GM23338 (cell line): ENCODE measurements at regions not wholly inside any gene's neighbourhood (a gene's known extent, or its start where the extent isn't known, plus 50 kb on each side); places are given as distances from the start of the nearest gene placed in this dataset.

Source experiments
- ATAC-seq: fragments of 200-7000 bp; cut with Tn5 transposase; 3 replicates; pipeline ENCODE4 v1.9.1; 2020
- DNase-seq: peaks from one replicate; pipeline ENCODE4 v3.0.0-alpha.2; 2015; ENCODE audit warnings: low spot score
- H2AFZ ChIP-seq: fragments of 200-600 bp; sonication (generic); 2 replicates; pipeline ENCODE4 v1.8.0; 2016; ENCODE audit warnings: antibody characterized with exemption, mild to moderate bottlenecking, moderate library complexity
- H3F3A ChIP-seq: fragments of 200-600 bp; sonication (generic); replicated peaks from 2 replicates; pipeline ENCODE4 v1.8.0; 2017; ENCODE audit warnings: antibody characterized with exemption, mixed run types, low read depth
- H3K27ac ChIP-seq: fragments of 200-600 bp; sonication (generic); 2 replicates; pipeline ENCODE4 v1.6.1; 2016; ENCODE audit warnings: low read depth
- H3K27me3 ChIP-seq: fragments of 200-600 bp; sonication (generic); 2 replicates; pipeline ENCODE4 v1.8.0; 2016; ENCODE audit warnings: mild to moderate bottlenecking, mixed run types, moderate library complexity; ENCODE audit not compliant: insufficient read depth
- H3K36me3 ChIP-seq: fragments of 200-600 bp; sonication (generic); 2 replicates; pipeline ENCODE4 v1.8.0; 2016; ENCODE audit warnings: mild to moderate bottlenecking; ENCODE audit not compliant: insufficient read depth
- H3K4me1 ChIP-seq: fragments of 200-600 bp; sonication (generic); 2 replicates; pipeline ENCODE4 v1.8.0; 2016; ENCODE audit warnings: mild to moderate bottlenecking, moderate library complexity; ENCODE audit not compliant: insufficient read depth
- H3K4me2 ChIP-seq: fragments of 200-600 bp; sonication (generic); 2 replicates; pipeline ENCODE4 v1.7.1; 2017; ENCODE audit warnings: mixed run types
- H3K4me3 ChIP-seq: fragments of 200-600 bp; sonication (generic); 2 replicates; pipeline ENCODE4 v1.6.1; 2016; ENCODE audit warnings: mixed run types
- H3K79me2 ChIP-seq: fragments of 200-600 bp; sonication (generic); replicated peaks from 2 replicates; pipeline ENCODE4 v1.8.0; 2017; ENCODE audit warnings: mild to moderate bottlenecking; ENCODE audit not compliant: insufficient read depth
- H3K9me2 ChIP-seq: fragments of 200-600 bp; sonication (generic); 2 replicates; pipeline ENCODE4 v1.8.0; 2017; ENCODE audit not compliant: insufficient read depth
- H4K20me1 ChIP-seq: fragments of 200-600 bp; sonication (generic); replicated peaks from 2 replicates; pipeline ENCODE4 v1.8.0; 2017; ENCODE audit warnings: mild to moderate bottlenecking; ENCODE audit not compliant: insufficient read depth
- H3K27ac Mint-ChIP-seq: 2 replicates; pipeline ENCODE4 v1.8.0; 2020; ENCODE audit warnings: inconsistent platforms, mild to moderate bottlenecking, moderate library complexity, mixed read lengths
- H3K27me3 Mint-ChIP-seq: 3 replicates; pipeline ENCODE4 v1.8.0; 2022; ENCODE audit warnings: low read depth, mild to moderate bottlenecking, moderate library complexity, mixed read lengths, inconsistent platforms; ENCODE audit not compliant: insufficient read depth, poor library complexity
- H3K36me3 Mint-ChIP-seq: 3 replicates; pipeline ENCODE4 v1.8.0; 2021; ENCODE audit warnings: low read depth, mild to moderate bottlenecking, inconsistent platforms, moderate library complexity, mixed read lengths
- H3K4me1 Mint-ChIP-seq: 3 replicates; pipeline ENCODE4 v1.8.0; 2020; ENCODE audit warnings: mild to moderate bottlenecking, inconsistent platforms, mixed read lengths
- H3K4me3 Mint-ChIP-seq: 3 replicates; pipeline ENCODE4 v1.8.0; 2021; ENCODE audit warnings: moderate library complexity, mild to moderate bottlenecking, inconsistent platforms, mixed read lengths
- H3K9me3 Mint-ChIP-seq: 3 replicates; pipeline ENCODE4 v1.8.0; 2020; ENCODE audit warnings: moderate library complexity, mild to moderate bottlenecking, inconsistent platforms, mixed read lengths
- EZH2 ChIP-seq: fragments of 200-600 bp; sonication (generic); IDR thresholded peaks from one replicate; pipeline ENCODE4 v1.8.0; 2017; ENCODE audit warnings: antibody characterized with exemption, mild to moderate bottlenecking, low read depth; ENCODE audit not compliant: unreplicated experiment
- EZH2phosphoT487 ChIP-seq: fragments of 200-600 bp; sonication (generic); IDR thresholded peaks from one replicate; pipeline ENCODE4 v1.8.1; 2018; ENCODE audit warnings: antibody characterized with exemption; ENCODE audit not compliant: unreplicated experiment
- NANOG ChIP-seq: IDR thresholded peaks from 2 replicates; pipeline ENCODE4 v1.6.1; 2016; ENCODE audit warnings: antibody characterized with exemption, borderline replicate concordance
- STAT1 ChIP-seq: IDR thresholded peaks from one replicate; pipeline ENCODE4 v1.6.1; 2016; ENCODE audit warnings: antibody characterized with exemption; ENCODE audit not compliant: unreplicated experiment
- ZNF331 ChIP-seq: fragments of 250-450 bp; sonication (Bioruptor Pico); IDR thresholded peaks from 2 replicates; pipeline ENCODE4 v1.5.0; 2020; ENCODE audit warnings: low read depth, mild to moderate bottlenecking, moderate library complexity
- TF ChIP-seq, protein P1 (sequence below): IDR thresholded peaks from 2 replicates; pipeline ENCODE4 v1.6.1; 2016; ENCODE audit warnings: antibody characterized with exemption
- TF ChIP-seq, protein P2 (sequence below), 2 experiments: fragments of 200-600 bp in 1 of 2; sonication (generic) in 1 of 2; conservative IDR thresholded peaks; 2 replicates each; pipeline versions ENCODE4 v1.5.1 to v1.6.1; 2016 to 2017; ENCODE audit warnings: antibody characterized with exemption in 2 of 2, low read depth in 2 of 2, mild to moderate bottlenecking in 2 of 2, moderate library complexity in 1 of 2
- TF ChIP-seq, protein P3 (sequence below): IDR thresholded peaks from one replicate; pipeline ENCODE4 v1.6.1; 2018; ENCODE audit warnings: antibody characterized with exemption; ENCODE audit not compliant: unreplicated experiment

DNA sequence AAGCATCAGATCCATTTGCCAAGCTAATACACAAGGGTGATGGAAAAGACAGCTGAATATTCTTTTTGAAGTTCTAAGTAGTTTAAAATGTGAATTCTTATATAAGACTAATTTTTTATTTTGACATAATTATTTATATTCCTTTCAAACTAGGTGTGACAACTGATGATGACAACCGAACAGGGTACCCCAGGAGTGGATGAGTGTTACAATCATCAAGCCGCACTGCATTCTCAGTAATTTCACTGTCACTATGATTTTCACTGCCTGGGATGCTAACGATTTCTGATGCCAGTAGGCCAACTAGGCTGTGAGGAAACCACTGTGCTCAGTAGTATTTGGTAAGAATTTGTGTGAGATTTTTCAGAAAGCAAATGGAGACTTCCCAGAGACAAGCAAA, 317.5 kb downstream of the ARAP2 start:
- Mint-ChIP-seq H3K36me3 (no peaks in the 10 kb centered on the region), H3K27me3 (no peaks in the 10 kb centered on the region), H3K9me3 (no peaks in the 10 kb centered on the region), H3K4me1 (no peaks in the 10 kb centered on the region), H3K4me3 (no peak overlapping the region), H3K27ac (no peak overlapping the region)
- Histone ChIP-seq H3F3A (no peaks in the 10 kb centered on the region), H3K4me1 (no peaks in the 10 kb centered on the region), H3K27me3 (no peaks in the 10 kb centered on the region), H3K9me2 (no peaks in the 10 kb centered on the region), H2AFZ (no peak overlapping the region), H3K36me3 (0 out of 2 replicates have a peak, but pooled peaks cover 3% of the 10 kb centered on the region), H3K27ac (no peak overlapping the region), H3K79me2 (no peaks in the 10 kb centered on the region), H4K20me1 (no peaks in the 10 kb centered on the region), H3K4me2 (no peak overlapping the region), H3K4me3 (no peak overlapping the region)
- DNase-seq (no peak), ATAC-seq (no peak)
- TF ChIP-seq, protein P1, sequence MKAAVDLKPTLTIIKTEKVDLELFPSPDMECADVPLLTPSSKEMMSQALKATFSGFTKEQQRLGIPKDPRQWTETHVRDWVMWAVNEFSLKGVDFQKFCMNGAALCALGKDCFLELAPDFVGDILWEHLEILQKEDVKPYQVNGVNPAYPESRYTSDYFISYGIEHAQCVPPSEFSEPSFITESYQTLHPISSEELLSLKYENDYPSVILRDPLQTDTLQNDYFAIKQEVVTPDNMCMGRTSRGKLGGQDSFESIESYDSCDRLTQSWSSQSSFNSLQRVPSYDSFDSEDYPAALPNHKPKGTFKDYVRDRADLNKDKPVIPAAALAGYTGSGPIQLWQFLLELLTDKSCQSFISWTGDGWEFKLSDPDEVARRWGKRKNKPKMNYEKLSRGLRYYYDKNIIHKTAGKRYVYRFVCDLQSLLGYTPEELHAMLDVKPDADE, result no peak
- TF ChIP-seq ZNF331 (no peak), EZH2phosphoT487 (no peak), EZH2 (no peak), STAT1 (no peak), NANOG (no peak)
- TF ChIP-seq, protein P2, sequence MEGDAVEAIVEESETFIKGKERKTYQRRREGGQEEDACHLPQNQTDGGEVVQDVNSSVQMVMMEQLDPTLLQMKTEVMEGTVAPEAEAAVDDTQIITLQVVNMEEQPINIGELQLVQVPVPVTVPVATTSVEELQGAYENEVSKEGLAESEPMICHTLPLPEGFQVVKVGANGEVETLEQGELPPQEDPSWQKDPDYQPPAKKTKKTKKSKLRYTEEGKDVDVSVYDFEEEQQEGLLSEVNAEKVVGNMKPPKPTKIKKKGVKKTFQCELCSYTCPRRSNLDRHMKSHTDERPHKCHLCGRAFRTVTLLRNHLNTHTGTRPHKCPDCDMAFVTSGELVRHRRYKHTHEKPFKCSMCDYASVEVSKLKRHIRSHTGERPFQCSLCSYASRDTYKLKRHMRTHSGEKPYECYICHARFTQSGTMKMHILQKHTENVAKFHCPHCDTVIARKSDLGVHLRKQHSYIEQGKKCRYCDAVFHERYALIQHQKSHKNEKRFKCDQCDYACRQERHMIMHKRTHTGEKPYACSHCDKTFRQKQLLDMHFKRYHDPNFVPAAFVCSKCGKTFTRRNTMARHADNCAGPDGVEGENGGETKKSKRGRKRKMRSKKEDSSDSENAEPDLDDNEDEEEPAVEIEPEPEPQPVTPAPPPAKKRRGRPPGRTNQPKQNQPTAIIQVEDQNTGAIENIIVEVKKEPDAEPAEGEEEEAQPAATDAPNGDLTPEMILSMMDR (conservative IDR thresholded peaks at IDR 0.05; ENCODE audit: low read depth in 2 of 2), result no peak
- TF ChIP-seq, protein P3, sequence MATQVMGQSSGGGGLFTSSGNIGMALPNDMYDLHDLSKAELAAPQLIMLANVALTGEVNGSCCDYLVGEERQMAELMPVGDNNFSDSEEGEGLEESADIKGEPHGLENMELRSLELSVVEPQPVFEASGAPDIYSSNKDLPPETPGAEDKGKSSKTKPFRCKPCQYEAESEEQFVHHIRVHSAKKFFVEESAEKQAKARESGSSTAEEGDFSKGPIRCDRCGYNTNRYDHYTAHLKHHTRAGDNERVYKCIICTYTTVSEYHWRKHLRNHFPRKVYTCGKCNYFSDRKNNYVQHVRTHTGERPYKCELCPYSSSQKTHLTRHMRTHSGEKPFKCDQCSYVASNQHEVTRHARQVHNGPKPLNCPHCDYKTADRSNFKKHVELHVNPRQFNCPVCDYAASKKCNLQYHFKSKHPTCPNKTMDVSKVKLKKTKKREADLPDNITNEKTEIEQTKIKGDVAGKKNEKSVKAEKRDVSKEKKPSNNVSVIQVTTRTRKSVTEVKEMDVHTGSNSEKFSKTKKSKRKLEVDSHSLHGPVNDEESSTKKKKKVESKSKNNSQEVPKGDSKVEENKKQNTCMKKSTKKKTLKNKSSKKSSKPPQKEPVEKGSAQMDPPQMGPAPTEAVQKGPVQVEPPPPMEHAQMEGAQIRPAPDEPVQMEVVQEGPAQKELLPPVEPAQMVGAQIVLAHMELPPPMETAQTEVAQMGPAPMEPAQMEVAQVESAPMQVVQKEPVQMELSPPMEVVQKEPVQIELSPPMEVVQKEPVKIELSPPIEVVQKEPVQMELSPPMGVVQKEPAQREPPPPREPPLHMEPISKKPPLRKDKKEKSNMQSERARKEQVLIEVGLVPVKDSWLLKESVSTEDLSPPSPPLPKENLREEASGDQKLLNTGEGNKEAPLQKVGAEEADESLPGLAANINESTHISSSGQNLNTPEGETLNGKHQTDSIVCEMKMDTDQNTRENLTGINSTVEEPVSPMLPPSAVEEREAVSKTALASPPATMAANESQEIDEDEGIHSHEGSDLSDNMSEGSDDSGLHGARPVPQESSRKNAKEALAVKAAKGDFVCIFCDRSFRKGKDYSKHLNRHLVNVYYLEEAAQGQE, result no peak

DNA sequence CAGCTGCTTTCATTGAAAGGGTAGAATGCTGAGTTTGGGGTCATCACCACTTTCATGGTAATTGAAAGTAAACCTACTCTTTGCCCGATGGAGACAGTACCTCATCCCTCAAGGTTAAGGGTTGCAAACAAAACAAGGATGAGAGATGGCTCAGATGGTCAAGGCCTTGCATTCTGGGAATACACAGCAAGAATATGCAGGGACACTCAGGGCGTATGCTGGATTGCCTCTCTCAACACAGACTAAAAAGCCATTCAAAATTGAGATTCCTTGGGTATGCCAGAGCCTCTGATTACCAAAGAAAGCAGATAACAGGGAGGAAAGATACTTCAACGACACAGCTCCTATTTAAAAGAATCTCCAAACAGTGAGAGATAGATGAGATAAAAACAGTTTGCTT, 310.4 kb downstream of the ARAP2 start:
- Histone ChIP-seq H3K79me2 (no peaks in the 10 kb centered on the region), H3K36me3 (no peaks in the 10 kb centered on the region), H3K4me3 (no peak overlapping the region), H3K4me2 (peak overlapping the region; percentile 15; the same call in 1 of the 2 replicates), H3K27me3 (no peaks in the 10 kb centered on the region), H3K9me2 (no peaks in the 10 kb centered on the region), H3K27ac (no peak overlapping the region), H3F3A (no peaks in the 10 kb centered on the region), H2AFZ (no peak overlapping the region), H3K4me1 (peaks cover 9% of the 10 kb centered on the region; the same call in 1 of the 2 replicates), H4K20me1 (no peaks in the 10 kb centered on the region)
- peaks cover 9% of the 10 kb centered on the region; the same call in 2 of the 3 replicates for H3K4me1 Mint-ChIP-seq
- DNase-seq (peak; percentile 2), ATAC-seq (no peak)
- no peaks in the 10 kb centered on the region for H3K36me3 Mint-ChIP-seq
- no peak overlapping the region for H3K27ac Mint-ChIP-seq
- no peak overlapping the region for H3K4me3 Mint-ChIP-seq
- no peaks in the 10 kb centered on the region for H3K27me3 Mint-ChIP-seq
- no peaks in the 10 kb centered on the region for H3K9me3 Mint-ChIP-seq
- TF ChIP-seq ZNF331, result no peak
- TF ChIP-seq, protein P2 (conservative IDR thresholded peaks at IDR 0.05; ENCODE audit: low read depth in 2 of 2), result no peak
